ENCODE measurements at regions not wholly inside any gene's neighbourhood (a gene's known extent, or its start where the extent isn't known, plus 50 kb on each side); places are given as distances from the start of the nearest gene placed in this dataset.

GRCh38 chr3:90099493-90099892 is 992.1 kb downstream of the EPHA3 start:
- POLR2A ChIA-PET, result no interaction called here
- H3K36me3 Mint-ChIP-seq, result no peaks in the 10 kb centered on the region
- peaks cover 5% of the 10 kb centered on the region; the same call in 1 of the 2 replicates for H3K9me3 Mint-ChIP-seq
- DNase-seq (ENCODE audit: low spot score), result no peak
- no peak overlapping the region for H3K4me3 Mint-ChIP-seq
- CTCF ChIA-PET, result no interaction called here
- no peak overlapping the region for H3K27ac Mint-ChIP-seq
- H3K4me1 Mint-ChIP-seq, result peaks cover 10% of the 10 kb centered on the region
- TF ChIP-seq OVOL2 (CRISPR knock-in tag; IDR thresholded peaks at IDR 0.05; ENCODE audit: borderline replicate concordance), result no peak
- TF ChIP-seq MYBL2 (CRISPR knock-in tag; IDR thresholded peaks at IDR 0.05), result no peak
- TF ChIP-seq ZNF532 (CRISPR knock-in tag; IDR thresholded peaks at IDR 0.05; ENCODE audit: borderline replicate concordance), result no peak
- H3K27me3 Mint-ChIP-seq (ENCODE audit: low read depth), result no peaks in the 10 kb centered on the region
- ATAC-seq, result no peak

DNA sequence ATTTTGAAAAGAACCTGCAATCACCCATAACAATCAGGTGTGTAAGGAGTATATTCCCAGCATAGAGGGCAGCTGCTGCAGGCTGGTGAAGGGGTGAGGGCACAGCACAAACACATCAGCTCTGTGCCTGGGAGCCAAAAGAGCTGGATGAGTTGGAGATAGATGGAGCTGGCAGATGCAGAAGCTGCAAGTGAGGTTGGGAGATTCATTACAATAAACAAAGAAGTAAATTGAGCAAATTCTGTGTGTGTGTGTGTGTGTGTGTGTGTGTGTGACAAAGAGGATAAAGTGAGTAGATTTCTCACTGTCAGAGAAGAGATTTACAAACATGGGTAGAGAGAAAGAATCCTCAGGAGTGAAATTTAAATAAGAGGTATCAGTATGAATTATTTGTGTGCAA is 994.7 kb downstream of the EPHA3 start:
- ChIA-PET POLR2A (interaction anchor here (0.6 kb wide), 1 partner anchor 951 kb away, joined by 3 read pairs; no protein-coding TSS in a partner anchor), CTCF (interaction anchor here (1.9 kb wide), 1 partner anchor 10 kb away, joined by 5 read pairs; no protein-coding TSS in a partner anchor)
- Mint-ChIP-seq H3K9me3 (peaks cover 17% of the 10 kb centered on the region), H3K4me3 (no peak overlapping the region), H3K27me3 (ENCODE audit: low read depth) (no peaks in the 10 kb centered on the region), H3K36me3 (peaks cover 6% of the 10 kb centered on the region; the same call in 1 of the 2 replicates), H3K4me1 (peaks cover 10% of the 10 kb centered on the region), H3K27ac (no peak overlapping the region)
- DNase-seq (ENCODE audit: low spot score), result no peak
- no peak for TF ChIP-seq TEAD1 (CRISPR knock-in tag; IDR thresholded peaks at IDR 0.05)
- no peak for TF ChIP-seq IRF1 (CRISPR knock-in tag; IDR thresholded peaks at IDR 0.05)
- TF ChIP-seq SOX15 (CRISPR knock-in tag; IDR thresholded peaks at IDR 0.05), result no peak
- no peak for TF ChIP-seq FOXK1 (CRISPR knock-in tag; IDR thresholded peaks at IDR 0.05)
- no peak for TF ChIP-seq NFE2L1 (CRISPR knock-in tag; IDR thresholded peaks at IDR 0.05)
- no peak for TF ChIP-seq ATF6 (CRISPR knock-in tag; IDR thresholded peaks at IDR 0.05)
- no peak for TF ChIP-seq ZNF671 (CRISPR knock-in tag; IDR thresholded peaks at IDR 0.05)
- TF ChIP-seq, protein P1, sequence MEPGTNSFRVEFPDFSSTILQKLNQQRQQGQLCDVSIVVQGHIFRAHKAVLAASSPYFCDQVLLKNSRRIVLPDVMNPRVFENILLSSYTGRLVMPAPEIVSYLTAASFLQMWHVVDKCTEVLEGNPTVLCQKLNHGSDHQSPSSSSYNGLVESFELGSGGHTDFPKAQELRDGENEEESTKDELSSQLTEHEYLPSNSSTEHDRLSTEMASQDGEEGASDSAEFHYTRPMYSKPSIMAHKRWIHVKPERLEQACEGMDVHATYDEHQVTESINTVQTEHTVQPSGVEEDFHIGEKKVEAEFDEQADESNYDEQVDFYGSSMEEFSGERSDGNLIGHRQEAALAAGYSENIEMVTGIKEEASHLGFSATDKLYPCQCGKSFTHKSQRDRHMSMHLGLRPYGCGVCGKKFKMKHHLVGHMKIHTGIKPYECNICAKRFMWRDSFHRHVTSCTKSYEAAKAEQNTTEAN (CRISPR knock-in tag; IDR thresholded peaks at IDR 0.05), result no peak
- TF ChIP-seq ZNF219 (CRISPR knock-in tag; IDR thresholded peaks at IDR 0.05; ENCODE audit: borderline replicate concordance), result no peak
- TF ChIP-seq NR1H2 (CRISPR knock-in tag; IDR thresholded peaks at IDR 0.05), result no peak
- no peak for TF ChIP-seq SP1 (CRISPR knock-in tag; conservative IDR thresholded peaks at IDR 0.05)
- no peak for ATAC-seq

DNA sequence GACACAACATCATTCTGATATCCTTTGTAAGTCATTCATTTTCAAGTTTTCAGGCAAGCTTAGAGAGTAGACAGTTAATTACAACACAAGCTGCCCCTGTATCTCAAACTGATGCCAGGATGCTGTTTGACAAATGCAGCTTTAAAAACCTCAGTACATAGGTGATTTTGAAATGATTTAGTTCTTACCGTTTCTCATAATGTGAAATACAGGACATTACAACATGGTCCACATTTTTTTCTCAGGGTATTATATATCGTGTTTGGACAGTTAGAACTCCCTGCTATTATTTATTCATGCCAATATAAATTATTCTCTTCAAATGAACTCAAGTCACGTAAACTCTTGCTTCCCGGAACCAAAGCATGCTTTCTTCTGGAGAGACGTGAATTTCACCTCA is 1013.9 kb downstream of the EPHA3 start:
- CTCF ChIA-PET, result no interaction called here
- DNase-seq (ENCODE audit: low spot score), result no peak
- POLR2A ChIA-PET, result no interaction called here
- H3K27ac Mint-ChIP-seq, result no peak overlapping the region
- H3K36me3 Mint-ChIP-seq, result peaks cover 28% of the 10 kb centered on the region
- ATAC-seq, result no peak
- TF ChIP-seq USF1 (CRISPR knock-in tag; IDR thresholded peaks at IDR 0.05), result no peak
- TF ChIP-seq, protein P2, sequence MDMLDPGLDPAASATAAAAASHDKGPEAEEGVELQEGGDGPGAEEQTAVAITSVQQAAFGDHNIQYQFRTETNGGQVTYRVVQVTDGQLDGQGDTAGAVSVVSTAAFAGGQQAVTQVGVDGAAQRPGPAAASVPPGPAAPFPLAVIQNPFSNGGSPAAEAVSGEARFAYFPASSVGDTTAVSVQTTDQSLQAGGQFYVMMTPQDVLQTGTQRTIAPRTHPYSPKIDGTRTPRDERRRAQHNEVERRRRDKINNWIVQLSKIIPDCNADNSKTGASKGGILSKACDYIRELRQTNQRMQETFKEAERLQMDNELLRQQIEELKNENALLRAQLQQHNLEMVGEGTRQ (CRISPR knock-in tag; IDR thresholded peaks at IDR 0.05), result no peak
- TF ChIP-seq CTCF (IDR thresholded peaks at IDR 0.05), result no peak
- no peak for TF ChIP-seq ZNF512 (CRISPR knock-in tag; IDR thresholded peaks at IDR 0.05; ENCODE audit: borderline replicate concordance)
- peaks cover 47% of the 10 kb centered on the region for H3K9me3 Mint-ChIP-seq
- H3K27me3 Mint-ChIP-seq (ENCODE audit: low read depth), result no peaks in the 10 kb centered on the region
- no peak overlapping the region for H3K4me3 Mint-ChIP-seq
- no peaks in the 10 kb centered on the region for H3K4me1 Mint-ChIP-seq

Data from WTC11 (cell line).